TTC549 (cell line): ENCODE measurements at regions not wholly inside any gene's neighbourhood (a gene's known extent, or its start where the extent isn't known, plus 50 kb on each side); places are given as distances from the start of the nearest gene placed in this dataset.
"Not testable (repeated sequence)": the region's sequence is repeated elsewhere in the genome, so short reads cannot be mapped to it uniquely, and the experiment has no call there.

Experiments
- FAIRE-seq: peaks from 2 replicates; lab custom pipeline; 2012; peaks lifted over from hg19 to GRCh38; lab: Jason Lieb, UNC

DNA sequence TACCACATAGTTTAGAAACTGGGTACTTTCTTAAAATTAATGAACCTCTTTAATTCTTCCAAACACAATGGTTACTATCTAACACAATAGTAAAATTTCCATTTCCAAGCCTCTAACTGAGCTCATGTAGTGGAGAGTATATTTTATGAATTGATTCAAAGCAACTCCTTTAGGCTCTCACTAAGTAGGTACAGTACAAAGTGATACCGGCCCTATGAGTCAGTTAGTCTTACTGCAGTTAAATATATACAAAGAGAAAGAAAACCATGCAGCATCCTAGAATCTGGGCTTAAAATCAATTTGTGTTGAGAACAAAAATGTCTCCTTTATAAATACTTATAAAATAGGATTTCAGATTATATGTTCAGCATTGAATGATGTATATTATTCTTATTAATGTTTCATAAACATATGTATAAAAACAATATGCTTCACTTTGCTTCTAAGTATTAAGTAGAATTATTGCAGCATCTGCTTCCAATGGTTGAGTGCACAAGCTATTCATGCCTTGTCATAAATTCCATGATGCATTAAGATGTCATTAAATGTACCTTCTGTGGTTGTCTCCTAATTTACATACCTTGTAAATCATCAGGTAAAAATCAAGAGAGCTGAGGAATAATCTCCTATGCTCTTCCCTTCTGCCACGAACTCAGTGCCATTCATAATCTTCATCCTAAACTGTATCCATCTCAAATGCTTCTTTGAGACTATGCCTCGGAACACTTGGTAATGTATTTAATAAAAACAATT is 1037.8 kb downstream of the STPG2 start:
- no peak for FAIRE-seq

DNA sequence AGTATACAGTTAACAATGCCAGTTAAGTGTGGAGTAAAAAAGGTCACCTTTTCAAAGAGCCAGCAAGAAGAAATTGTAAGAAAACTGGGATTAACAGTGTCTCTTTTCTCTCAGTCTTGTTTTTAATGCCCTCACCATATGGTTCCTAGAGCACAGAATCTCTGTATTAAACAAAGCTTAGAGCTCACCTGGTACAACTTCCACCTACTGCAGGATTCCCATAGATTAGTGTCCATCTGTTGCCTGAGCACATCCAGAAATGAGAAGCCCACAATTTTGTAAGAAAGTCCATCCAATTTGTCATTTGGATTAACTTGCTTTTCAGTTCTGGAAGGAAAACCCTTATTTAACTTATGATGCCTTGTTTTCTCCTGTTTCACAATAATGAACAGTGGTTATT is 1037.1 kb downstream of the STPG2 start:
- no peak for FAIRE-seq

DNA sequence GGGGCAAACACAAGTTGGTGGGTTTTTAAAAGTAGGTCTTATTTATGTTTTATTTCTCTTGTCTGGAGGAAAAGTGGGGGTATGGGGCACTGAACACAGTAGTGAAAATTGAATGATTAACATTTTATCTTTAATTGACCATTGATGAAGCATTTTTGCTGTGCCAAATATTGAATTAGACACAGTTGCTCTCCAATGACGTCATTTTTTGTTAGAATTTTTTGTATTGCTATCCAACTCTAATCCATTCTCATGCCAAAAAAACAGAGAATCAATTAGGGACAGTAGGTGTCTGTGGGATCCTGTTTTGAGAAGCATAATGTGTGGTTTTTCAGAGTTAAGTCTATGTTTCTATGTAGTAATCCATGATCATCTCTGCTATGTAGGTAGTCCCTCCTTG is 1032.8 kb downstream of the STPG2 start:
- FAIRE-seq: no peak

- FAIRE-seq: no peak
These were observed 1026.8 kb downstream of the STPG2 start for GRCh38 chr4:97116511-97116910.

DNA sequence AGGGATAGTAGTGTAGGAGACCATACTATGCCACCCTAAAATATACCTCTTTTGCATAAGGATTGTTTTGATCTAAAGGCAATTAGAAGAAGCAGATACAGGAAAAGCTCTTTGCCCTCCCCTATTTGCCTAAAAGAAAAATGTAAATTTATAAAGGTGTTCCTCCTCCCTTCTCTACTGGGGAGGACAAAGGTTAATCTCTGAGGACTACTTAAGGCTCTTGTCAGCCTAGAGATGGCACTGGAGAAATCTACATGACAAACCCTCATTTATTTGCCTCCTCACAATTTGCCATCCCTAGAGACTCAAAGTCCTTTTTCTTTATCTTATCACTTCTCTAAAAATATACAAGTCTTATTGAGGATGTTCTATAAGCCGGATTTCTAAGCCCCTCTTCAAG is 1021.8 kb downstream of the STPG2 start:
- FAIRE-seq: no peak

DNA sequence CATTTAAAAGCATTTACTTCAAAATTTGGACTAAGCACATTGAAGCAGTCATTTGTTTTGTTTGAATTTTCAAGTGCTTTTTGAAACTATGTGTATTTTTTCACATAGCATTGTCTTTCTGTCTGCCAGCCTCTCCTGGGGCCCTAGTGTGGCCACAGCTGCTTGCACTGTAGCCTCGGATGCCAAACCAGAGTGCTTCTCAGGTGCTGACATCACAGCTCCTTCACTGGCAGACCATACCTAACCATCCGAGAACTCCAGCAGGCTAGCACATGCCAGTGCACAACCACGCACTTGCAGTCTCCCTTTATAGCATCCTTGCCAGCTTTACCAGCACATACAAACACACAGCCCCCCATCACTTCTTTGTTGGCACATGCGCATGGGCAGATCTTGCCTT is 1019.7 kb downstream of the STPG2 start:
- no peak for FAIRE-seq

GRCh38 chr4:97132435-97132834 is 1010.8 kb downstream of the STPG2 start:
- no peak for FAIRE-seq

- FAIRE-seq: no peak
These were observed 1008.8 kb downstream of the STPG2 start for GRCh38 chr4:97134456-97134855.

DNA sequence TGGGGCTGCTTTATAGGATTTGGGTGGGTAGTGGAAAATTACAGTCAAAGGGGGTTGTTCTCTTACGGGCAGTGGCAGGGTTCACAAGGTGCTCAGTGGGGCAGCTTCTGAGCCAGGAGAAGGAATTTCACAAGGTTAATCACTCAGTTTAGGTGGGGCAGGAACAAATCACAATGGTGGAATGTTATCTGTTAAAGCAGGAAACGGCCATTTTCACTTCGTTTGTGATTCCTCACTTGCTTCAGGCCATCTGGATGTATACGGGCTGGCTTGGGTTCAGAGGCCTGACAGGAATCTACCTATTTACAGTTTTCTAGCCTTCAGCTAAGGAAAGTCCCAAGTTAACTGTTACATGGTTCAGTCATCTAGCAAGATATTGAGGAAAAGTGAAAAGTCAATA is 1003.5 kb downstream of the STPG2 start:
- FAIRE-seq: no peak

DNA sequence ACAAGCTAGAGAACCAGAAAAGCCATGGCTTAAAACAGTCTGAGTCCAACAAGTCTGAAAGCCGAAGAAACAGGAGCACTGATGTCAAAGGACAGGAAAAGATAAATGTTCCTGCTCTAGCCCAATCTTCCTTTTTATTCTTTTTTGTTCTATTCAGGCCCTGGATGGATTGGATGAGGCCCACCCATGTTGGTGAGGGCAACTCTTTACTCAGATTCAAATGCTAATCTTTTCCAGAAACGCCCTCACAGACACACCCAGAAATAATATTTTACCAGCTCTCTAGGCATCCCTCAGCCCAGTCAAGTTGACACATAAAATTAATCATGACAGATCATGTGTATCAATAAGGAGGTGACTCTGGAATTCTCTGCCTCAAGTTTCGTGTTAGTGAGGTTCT is 1002.7 kb downstream of the STPG2 start:
- FAIRE-seq: no peak

DNA sequence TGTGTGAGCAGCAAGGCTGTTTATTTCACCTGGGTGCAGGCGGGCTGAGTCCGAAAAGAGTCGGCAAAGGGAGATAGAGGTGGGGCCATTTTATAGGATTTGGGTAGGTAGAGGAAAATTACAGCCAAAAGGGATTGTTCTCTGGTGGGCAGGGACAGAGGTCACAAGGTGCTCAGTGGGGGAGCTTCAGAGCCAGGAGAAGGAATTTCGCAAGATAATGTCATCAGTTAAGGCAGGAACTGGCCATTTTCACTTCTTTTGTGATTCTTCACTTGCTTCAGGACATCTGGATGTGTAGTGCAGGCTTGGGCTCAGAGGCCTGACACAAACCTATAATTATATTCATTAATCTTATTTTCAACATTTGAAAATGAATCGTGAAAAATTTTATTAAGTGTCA is 1001.9 kb downstream of the STPG2 start:
- not testable (repeated sequence) for FAIRE-seq

DNA sequence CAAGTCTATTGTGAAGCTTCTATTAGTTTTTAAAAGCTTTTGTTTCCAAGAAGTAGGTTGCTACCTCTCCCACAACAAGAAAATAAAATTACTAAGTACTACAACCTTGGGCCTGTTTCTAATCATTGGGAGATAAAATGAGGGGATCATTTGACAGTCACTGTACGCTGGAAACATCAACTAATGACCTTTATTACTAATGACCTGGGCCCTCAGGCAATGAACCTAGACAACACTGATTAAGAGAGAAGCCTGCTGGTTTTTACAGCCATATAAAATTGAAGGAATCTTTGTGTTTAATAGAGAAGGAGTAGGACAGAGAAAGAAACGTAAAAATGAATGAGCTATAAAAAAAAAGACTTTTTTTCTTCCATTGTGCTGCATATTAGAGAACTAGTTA is 1000.9 kb downstream of the STPG2 start:
- FAIRE-seq: no peak

- no peak for FAIRE-seq
These were observed 1000.4 kb downstream of the STPG2 start for GRCh38 chr4:97142893-97143292.

DNA sequence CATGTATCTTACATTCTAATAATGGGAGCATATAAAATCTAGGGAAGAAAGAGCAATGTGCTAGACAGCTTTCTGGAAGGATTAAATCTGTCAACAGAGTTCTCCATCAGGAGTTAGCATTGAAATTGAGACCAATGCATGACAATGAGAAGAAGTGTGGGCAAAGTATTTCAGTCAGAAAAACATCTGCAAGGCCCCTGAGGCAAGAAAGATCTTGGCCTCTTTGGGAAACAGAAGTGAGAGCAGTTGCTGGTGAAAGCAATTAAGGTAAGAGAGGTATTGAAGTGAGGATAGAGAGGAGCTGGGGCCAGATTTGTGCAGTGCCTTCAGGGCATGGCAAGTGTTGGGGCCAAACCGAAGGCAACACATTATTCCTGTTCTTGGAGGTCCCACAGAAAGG is 999.1 kb downstream of the STPG2 start:
- FAIRE-seq: no peak

DNA sequence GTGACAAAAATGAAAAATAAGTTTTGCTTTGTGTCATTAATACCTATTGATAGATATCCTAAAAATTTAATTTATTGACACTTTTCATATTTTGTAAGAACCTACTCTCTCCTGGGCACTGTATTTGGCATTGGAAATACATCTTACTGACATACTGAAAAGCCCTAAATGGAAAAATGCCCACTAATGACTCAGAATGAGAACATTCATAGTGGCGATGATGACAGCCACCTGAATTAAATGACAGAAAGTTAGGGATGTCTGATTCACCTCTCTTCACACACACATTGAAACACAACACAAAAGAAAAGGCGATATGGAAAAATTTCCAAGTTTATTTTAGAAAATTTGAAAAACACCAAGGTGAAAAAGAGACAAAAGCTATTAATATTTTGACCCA is 992.3 kb downstream of the STPG2 start:
- peak; percentile 13 for FAIRE-seq

- no peak for FAIRE-seq
These were observed 991.1 kb downstream of the STPG2 start for GRCh38 chr4:97152149-97152548.

DNA sequence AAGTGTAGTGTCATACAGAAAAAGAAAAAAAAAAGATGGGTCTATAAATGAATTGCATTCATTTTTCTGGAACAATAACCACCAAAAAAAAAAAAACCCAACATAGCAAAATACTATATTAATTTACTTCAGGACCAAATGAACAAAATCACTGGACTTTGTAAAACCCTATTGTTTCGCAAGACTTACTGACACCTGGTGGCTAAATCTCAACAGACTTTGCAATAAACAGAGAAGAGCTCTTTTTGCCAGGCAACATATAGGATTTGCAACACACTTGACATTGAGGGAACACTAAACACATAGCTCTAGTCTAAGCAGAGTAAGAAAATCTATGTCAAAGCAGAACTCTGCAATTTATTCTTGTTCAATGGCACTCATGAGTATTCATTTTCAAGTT is 990.2 kb downstream of the STPG2 start:
- FAIRE-seq: no peak

DNA sequence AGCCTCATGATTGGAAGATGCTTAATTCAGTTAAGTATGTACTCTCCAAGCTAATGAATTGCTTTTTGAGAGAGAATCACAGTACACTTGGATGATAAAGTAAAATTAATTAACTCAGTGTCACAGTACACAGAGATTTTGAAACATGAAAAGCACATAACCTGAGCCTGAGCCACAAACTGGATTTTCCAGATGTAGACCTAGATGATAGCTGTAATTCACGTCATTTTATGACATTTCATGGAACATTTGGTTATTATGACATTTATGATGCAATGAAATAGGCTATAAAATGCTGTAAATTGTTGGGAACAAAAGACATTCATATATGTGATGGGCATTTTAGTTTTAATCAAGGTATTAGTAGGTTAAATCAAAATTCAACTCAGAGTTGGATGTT is 983.7 kb downstream of the STPG2 start:
- FAIRE-seq: no peak

DNA sequence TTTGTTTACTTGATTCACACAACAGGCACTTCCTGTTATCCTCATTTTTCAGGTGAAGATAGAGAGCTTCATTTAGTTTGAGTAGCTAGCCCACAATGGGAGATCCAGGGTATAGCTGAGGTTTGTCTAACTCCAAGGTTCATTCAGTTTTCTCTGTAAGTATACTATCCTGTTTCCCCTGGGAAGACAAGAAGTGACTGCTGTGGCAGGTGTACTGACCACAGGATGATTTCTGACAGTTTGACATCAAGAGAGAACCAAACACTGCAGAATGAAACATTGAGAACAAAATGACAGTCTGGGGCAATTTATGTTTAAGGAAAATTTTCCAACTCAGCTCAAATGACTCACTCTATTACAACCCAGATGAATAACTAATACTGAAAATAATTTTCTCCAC is 958.0 kb downstream of the STPG2 start:
- FAIRE-seq: no peak

- no peak for FAIRE-seq
These were observed 946.2 kb downstream of the STPG2 start for GRCh38 chr4:97197106-97197505.

GRCh38 chr4:97208749-97209148 is 934.5 kb downstream of the STPG2 start:
- no peak for FAIRE-seq

DNA sequence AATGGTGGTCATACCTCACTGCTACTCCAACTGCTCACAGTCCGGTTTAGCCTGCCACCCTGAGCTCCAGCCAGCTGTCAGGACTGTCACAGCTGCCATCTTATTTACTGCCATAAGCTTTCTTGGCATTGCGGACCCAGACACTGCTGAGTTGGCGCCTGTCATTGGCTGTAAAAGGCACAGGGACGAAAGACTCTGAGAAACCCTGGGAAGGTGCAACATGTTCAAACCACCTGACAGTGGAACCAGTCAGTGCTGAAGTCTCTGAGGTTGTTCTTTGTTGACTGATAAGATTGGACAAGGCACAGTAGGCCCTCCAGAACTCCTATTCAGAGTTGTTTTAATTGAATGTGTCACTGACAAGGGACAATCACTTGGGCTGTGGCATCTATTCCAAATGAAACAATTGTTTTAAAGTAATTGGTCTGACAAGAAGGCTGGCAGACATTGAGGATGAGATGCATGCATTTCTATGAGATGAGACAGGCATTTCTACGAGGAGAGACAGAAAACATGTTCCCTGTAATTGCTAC is 927.8 kb downstream of the STPG2 start:
- FAIRE-seq: no peak

- no peak for FAIRE-seq
These were observed 927.2 kb downstream of the STPG2 start for GRCh38 chr4:97216046-97216445.

DNA sequence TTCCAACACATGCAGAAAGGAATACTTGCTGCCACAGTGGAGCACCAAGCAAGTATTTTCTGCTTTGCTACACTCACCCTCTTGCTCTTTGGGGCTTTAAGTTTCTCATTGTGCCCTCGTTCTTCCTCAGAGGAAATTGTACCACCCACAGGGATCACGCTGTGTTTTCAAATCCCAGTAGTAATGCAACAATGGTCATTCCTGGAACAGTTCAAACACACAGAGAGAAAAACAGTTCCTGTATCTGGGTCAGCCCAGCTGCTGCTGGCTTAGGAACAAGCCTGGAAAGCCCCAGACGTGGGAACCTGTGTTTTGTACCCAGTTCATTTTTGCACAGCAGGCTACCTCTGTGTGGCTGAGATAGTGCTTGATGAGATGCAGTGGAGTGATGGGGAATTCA is 907.8 kb downstream of the STPG2 start:
- FAIRE-seq: no peak
